DMS53 treated with DMSO at 0.1 percent for 48 hours (cell line): ENCODE measurements at regions not wholly inside any gene's neighbourhood (a gene's known extent, or its start where the extent isn't known, plus 50 kb on each side); places are given as distances from the start of the nearest gene placed in this dataset.
"Not testable (repeated sequence)": the region's sequence is repeated elsewhere in the genome, so short reads cannot be mapped to it uniquely, and the experiment has no call there.

Experiments
- DNase-seq: peaks from one replicate; lab custom pipeline; 2025; ENCODE audit not compliant: unreplicated experiment; lab: John Stamatoyannopoulos, UW

GRCh38 chr20:29516847-29517246, 1740.6 kb upstream of the DEFB115 start:
- DNase-seq = not testable (repeated sequence)

DNA sequence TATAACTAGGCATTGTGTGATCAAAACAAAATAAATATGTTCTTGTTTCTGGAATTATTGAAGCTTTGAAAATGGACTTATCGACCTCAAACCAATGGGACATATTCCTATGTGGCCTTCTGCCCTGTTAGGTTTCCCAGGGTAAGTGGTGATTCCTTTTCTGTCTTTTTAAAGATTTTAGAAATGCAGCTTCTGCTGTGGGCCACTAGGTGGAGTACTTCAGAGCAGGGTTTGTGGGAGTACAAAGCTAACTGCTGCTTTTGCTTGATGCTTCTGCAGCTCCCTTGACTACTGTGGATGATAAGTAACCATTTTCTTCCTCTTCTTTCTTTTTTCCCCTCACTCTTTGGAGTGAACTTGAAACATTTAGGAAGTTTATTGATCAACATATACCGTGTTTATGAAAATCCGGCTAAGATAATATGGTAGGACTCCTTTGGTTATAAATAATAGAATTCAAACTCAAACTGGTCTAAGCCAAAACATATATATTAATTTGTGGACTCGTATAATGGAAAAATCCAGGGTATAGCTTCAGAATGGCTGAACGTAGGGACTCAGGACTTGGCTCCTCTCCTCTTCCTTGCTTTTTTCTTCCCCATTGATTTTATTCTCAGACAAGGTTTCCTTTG, 1737.7 kb upstream of the DEFB115 start:
- not testable (repeated sequence) for DNase-seq

DNA sequence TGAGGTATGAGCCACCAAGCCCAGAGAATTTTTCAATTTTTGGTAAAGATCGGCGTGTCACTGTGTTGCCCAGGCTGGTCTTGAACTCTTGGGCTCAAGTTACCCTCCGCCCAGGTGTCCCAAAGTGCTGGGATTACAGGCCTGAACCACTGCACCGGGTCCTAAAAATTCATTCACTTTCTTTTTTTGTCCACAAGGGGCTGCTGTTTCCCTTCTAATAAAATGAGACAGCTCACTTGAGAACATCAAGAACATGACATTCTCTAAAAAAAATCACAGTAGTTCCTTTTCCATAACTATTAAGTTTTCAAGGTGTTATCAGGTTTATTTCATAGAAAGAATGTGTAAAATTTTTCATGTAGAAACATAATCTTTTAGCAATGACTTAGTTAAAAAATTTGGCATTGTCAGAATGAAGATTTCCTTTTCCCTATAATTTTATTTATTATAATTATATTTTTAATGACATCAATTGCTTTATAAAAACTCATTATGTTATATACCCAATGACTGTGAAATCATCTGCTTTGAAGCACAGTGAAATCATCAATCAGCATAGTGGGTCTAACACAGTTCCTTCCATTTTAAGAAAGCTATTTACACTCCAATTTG, 1723.8 kb upstream of the DEFB115 start:
- DNase-seq = not testable (repeated sequence)

GRCh38 chr20:29566901-29567635, 1690.4 kb upstream of the DEFB115 start:
- DNase-seq = not testable (repeated sequence)

GRCh38 chr20:29567671-29568070, 1689.8 kb upstream of the DEFB115 start:
- DNase-seq = not testable (repeated sequence)

GRCh38 chr20:29570126-29570525, 1687.3 kb upstream of the DEFB115 start:
- not testable (repeated sequence) for DNase-seq

DNA sequence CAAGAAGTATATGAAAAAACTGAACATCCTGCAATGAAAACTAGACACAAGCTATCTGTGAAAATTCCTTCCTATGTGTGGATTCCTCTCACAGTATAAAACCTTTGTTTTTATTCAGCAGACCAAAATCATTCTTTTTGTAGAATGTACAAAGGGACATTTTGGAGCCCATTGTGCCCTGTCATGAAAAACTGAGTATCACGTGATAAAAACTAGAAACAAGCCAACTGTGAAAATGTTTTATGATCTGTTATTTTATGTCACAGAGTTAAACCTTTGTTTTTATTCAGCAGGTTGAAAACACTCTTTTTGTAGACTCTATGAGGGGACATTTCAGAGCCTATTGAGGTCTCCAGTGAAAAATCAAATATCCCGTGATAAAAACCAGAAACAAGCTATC, 1667.9 kb upstream of the DEFB115 start:
- not testable (repeated sequence) for DNase-seq

- not testable (repeated sequence) for DNase-seq
These were observed 1653.3 kb upstream of the DEFB115 start for GRCh38 chr20:29604163-29604562.

DNA sequence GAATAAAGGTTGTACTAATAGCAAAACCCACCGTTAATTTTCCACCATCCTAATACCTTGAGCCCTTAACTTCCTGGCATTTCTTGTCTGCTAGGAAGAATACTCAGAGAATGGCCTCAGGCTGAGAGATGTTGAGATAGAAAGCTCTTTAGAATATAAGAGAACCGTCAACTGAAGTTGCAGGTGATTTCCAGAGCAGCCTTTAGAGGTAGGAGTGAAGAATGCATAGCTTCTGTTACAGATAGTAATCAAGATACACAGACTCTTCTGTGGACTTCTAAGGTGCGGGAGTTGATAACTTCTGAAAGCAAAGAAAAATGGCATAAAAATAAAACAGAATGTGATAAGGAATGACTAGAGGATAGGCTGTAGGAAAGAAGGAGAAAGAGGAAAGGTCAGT, 1651.3 kb upstream of the DEFB115 start:
- DNase-seq = not testable (repeated sequence)

DNA sequence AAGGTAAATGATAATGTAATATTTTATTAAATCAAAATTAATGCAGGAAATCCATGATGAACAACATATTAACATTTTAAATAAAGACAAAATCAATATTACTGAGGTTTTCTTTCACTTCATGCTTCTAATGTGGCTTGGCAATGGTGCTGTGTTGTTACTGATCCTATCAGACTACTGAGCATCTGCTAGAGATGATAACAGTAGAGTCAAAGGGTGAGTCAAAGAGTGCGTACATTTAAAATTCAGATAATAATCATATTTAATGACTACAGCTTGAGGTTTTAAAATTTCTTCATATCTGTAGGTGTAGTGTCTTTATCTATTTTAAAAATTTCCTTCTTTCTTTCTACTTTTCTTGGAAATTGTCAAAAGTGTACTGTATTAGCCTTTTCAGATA, 1628.1 kb upstream of the DEFB115 start:
- not testable (repeated sequence) for DNase-seq
